ENCODE measurements at regions not wholly inside any gene's neighbourhood (a gene's known extent, or its start where the extent isn't known, plus 50 kb on each side); places are given as distances from the start of the nearest gene placed in this dataset.

- H3K27me3 ChIP-seq, result no peaks in the 10 kb centered on the region
- DNase-seq (no peak), ATAC-seq (no peak)
- H3K4me1 ChIP-seq, result no peaks in the 10 kb centered on the region
- no peak for TF ChIP-seq CTCF (IDR thresholded peaks at IDR 0.05)
- no peak for TF ChIP-seq POLR2A (IDR thresholded peaks at IDR 0.05)
- no peaks in the 10 kb centered on the region for H3K36me3 ChIP-seq
- WGBS (ENCODE audit: insufficient coverage, low coverage, low lambda C conversion rate, missing lambda C conversion rate), result 40% methylated on average over 6 of the region's 12 CpGs
- no peaks in the 10 kb centered on the region for H3K9me3 ChIP-seq
- intact Hi-C loops (cut with DNase I), result no loop called here
- H3K27ac ChIP-seq, result no peak overlapping the region
- no peak overlapping the region for H3K4me3 ChIP-seq
Measured at GRCh38 chr16:86118467-86119307, 219.7 kb downstream of the IRF8 start.

- no peak for ATAC-seq
- Histone ChIP-seq H3K36me3 (no peaks in the 10 kb centered on the region), H3K27ac (no peak overlapping the region), H3K4me1 (no peaks in the 10 kb centered on the region), H3K9me3 (no peaks in the 10 kb centered on the region), H3K27me3 (no peaks in the 10 kb centered on the region), H3K4me3 (no peak overlapping the region)
- intact Hi-C loops (cut with DNase I), result no loop called here
- DNase-seq, result no peak
- TF ChIP-seq CTCF (IDR thresholded peaks at IDR 0.05), result no peak
- TF ChIP-seq POLR2A (IDR thresholded peaks at IDR 0.05), result no peak
- 33% methylated on average over 8 of the region's 8 CpGs for WGBS (ENCODE audit: insufficient coverage, low coverage, low lambda C conversion rate, missing lambda C conversion rate)
Measured at GRCh38 chr16:86120201-86121192, 221.5 kb downstream of the IRF8 start.

- WGBS (ENCODE audit: insufficient coverage, low coverage, low lambda C conversion rate, missing lambda C conversion rate), result 36% methylated on average over 3 of the region's 3 CpGs
- DNase-seq, result no peak
Measured at GRCh38 chr16:86121374-86122010, 222.5 kb downstream of the IRF8 start.

More at GRCh38 chr16:86121374-86122010, 222.5 kb downstream of the IRF8 start:
- TF ChIP-seq POLR2A (IDR thresholded peaks at IDR 0.05) (no peak), CTCF (IDR thresholded peaks at IDR 0.05) (no peak)
- no peak for ATAC-seq
- Histone ChIP-seq H3K27me3 (no peaks in the 10 kb centered on the region), H3K27ac (no peak overlapping the region), H3K9me3 (no peaks in the 10 kb centered on the region), H3K4me1 (no peaks in the 10 kb centered on the region), H3K4me3 (no peak overlapping the region), H3K36me3 (no peaks in the 10 kb centered on the region)
- intact Hi-C loops (cut with DNase I), result no loop called here
